HG03196 (cell line): ENCODE measurements at regions not wholly inside any gene's neighbourhood (a gene's known extent, or its start where the extent isn't known, plus 50 kb on each side); places are given as distances from the start of the nearest gene placed in this dataset.
"Not testable (repeated sequence)": the region's sequence is repeated elsewhere in the genome, so short reads cannot be mapped to it uniquely, and the experiment has no call there.

ENCODE experiments used
- ATAC-seq: cut with Tn5 transposase; IDR thresholded peaks from one replicate; pipeline ENCODE4 v1.9.1; 2021; ENCODE audit not compliant: unreplicated experiment

GRCh38 chr15:30830961-30831360, 72.8 kb upstream of the FAN1 start:
- no peak for ATAC-seq

GRCh38 chr15:30833379-30833778, 70.3 kb upstream of the FAN1 start:
- ATAC-seq = not testable (repeated sequence)

DNA sequence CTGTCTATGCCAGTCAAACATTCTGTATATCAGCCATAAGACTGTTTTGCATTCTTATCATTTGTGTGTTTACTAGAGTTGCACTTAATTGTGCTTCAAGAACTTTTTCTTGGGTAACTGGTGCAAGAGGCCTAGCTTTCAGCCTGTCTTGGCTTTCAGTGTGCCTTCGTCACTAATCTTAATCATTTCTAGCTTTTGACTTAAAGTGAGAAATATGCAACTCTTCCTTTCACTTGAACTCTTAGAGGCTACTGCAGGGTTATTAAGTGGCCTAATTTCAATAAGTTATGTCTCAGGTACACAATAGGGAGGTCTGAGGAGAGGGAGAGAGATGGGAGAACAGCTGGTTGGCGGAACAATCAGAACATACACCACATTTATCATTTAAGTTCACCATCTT, 62.1 kb upstream of the FAN1 start:
- ATAC-seq = not testable (repeated sequence)

GRCh38 chr15:30842798-30843472, 60.8 kb upstream of the FAN1 start:
- peak; percentile 84 for ATAC-seq

DNA sequence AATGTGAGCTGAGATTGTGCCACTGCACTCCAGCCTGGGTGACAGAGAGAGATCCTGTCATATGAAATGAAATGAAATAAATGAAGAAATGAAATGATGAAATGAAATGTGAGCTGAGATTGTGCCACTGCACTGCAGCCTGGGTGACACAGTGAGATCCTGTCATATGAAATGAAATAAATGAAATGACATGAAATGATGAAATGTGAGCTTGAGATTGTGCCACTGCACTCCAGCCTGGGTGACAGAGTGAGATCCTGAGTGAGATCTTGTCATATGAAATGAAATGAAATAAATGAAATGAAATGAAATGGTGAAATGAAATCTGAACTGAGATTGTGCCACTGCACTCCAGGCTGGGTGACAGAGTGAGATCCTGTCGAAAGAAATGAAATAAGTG, 58.2 kb upstream of the FAN1 start:
- not testable (repeated sequence) for ATAC-seq
